Neuronal stem cell (in vitro differentiated cells): ENCODE measurements at regions not wholly inside any gene's neighbourhood (a gene's known extent, or its start where the extent isn't known, plus 50 kb on each side); places are given as distances from the start of the nearest gene placed in this dataset.

Experiments
- DNase-seq: peaks from one replicate; pipeline ENCODE4 v3.0.0-alpha.2; 2013; ENCODE audit warnings: low spot score
- H2AFZ ChIP-seq: one replicate; pipeline ENCODE4 v1.6.1; 2013; ENCODE audit warnings: mild to moderate bottlenecking, low read length, inconsistent platforms
- H2AK5ac ChIP-seq: 2 replicates; pipeline ENCODE4 v1.6.1; 2013; ENCODE audit warnings: low read depth, mild to moderate bottlenecking, inconsistent platforms, low read length, moderate library complexity, mixed read lengths
- H2BK120ac ChIP-seq: 2 replicates; pipeline ENCODE4 v1.6.1; 2013; ENCODE audit warnings: low read depth, mild to moderate bottlenecking, inconsistent platforms, low read length, moderate library complexity, mixed read lengths
- H2BK12ac ChIP-seq: one replicate; pipeline ENCODE4 v1.6.1; 2013; ENCODE audit warnings: low read length, inconsistent platforms
- H2BK15ac ChIP-seq: 2 replicates; pipeline ENCODE4 v1.6.1; 2013; ENCODE audit warnings: mild to moderate bottlenecking, low read length, inconsistent platforms, mixed read lengths
- H2BK5ac ChIP-seq: one replicate; pipeline ENCODE4 v1.6.1; 2013; ENCODE audit warnings: inconsistent platforms, mild to moderate bottlenecking, low read length, moderate library complexity
- H3K14ac ChIP-seq: one replicate; pipeline ENCODE4 v1.6.1; 2013; ENCODE audit warnings: low read length, inconsistent platforms
- H3K18ac ChIP-seq: 2 replicates; pipeline ENCODE4 v1.6.1; 2013; ENCODE audit warnings: low read length, inconsistent platforms
- H3K23ac ChIP-seq: 2 replicates; pipeline ENCODE4 v1.6.1; 2013; ENCODE audit warnings: low read depth, mild to moderate bottlenecking, mixed read lengths, low read length, inconsistent platforms; ENCODE audit not compliant: poor library complexity
- H3K27ac ChIP-seq: replicated peaks from 3 replicates; pipeline ENCODE4 v1.5.1; 2013; ENCODE audit warnings: low read length, inconsistent platforms
- H3K27me3 ChIP-seq, 3 experiments: 2 replicates each; pipeline ENCODE4 v1.6.1; 2013; ENCODE audit warnings: low read length in 3 of 3, mild to moderate bottlenecking in 2 of 3, inconsistent platforms in 1 of 3, low read depth in 1 of 3, mixed read lengths in 1 of 3, moderate library complexity in 1 of 3; ENCODE audit not compliant: control insufficient read depth in 3 of 3, insufficient read depth in 3 of 3
- H3K36me3 ChIP-seq, 2 donors: replicated peaks in 1 of 2; 2 replicates each; pipeline ENCODE4 v1.6.1; 2013; ENCODE audit warnings: low read length in 2 of 2; ENCODE audit not compliant: control insufficient read depth in 2 of 2, insufficient read depth in 2 of 2
- H3K4ac ChIP-seq: 2 replicates; pipeline ENCODE4 v1.6.1; 2013; ENCODE audit warnings: inconsistent platforms, mild to moderate bottlenecking, low read length, moderate library complexity
- H3K4me1 ChIP-seq, 2 donors: 1 replicate in 1 of 2; 2 replicates in 1 of 2; pipeline ENCODE4 v1.6.1; 2013; ENCODE audit warnings: low read length in 2 of 2, low read depth in 1 of 2; ENCODE audit not compliant: control insufficient read depth in 2 of 2, insufficient read depth in 1 of 2
- H3K4me2 ChIP-seq: one replicate; pipeline ENCODE4 v1.6.1; 2013; ENCODE audit warnings: mild to moderate bottlenecking, low read length, inconsistent platforms; ENCODE audit not compliant: insufficient read depth, poor library complexity, severe bottlenecking
- H3K4me3 ChIP-seq, 2 donors: 2 replicates each; pipeline ENCODE4 v1.5.1; 2013; ENCODE audit warnings: low read length in 2 of 2, mild to moderate bottlenecking in 2 of 2, inconsistent platforms in 1 of 2, moderate library complexity in 1 of 2
- H3K79me1 ChIP-seq: one replicate; pipeline ENCODE4 v1.6.1; 2013; ENCODE audit warnings: low read depth, mild to moderate bottlenecking, inconsistent platforms, low read length, moderate library complexity
- H3K9ac ChIP-seq: one replicate; pipeline ENCODE4 v1.6.1; 2013; ENCODE audit warnings: mild to moderate bottlenecking, low read depth, low read length, inconsistent platforms; ENCODE audit not compliant: poor library complexity
- H3K9me3 ChIP-seq, 2 donors: replicated peaks in 1 of 2; 2 replicates each; pipeline versions ENCODE3 to v1.6.1; 2013; ENCODE audit warnings: low read length in 2 of 2, mild to moderate bottlenecking in 2 of 2, inconsistent platforms in 1 of 2, low read depth in 1 of 2, mixed read lengths in 1 of 2, moderate library complexity in 1 of 2; ENCODE audit not compliant: control insufficient read depth in 2 of 2, insufficient read depth in 1 of 2
- H4K8ac ChIP-seq: one replicate; pipeline ENCODE4 v1.6.1; 2013; ENCODE audit warnings: low read depth, mild to moderate bottlenecking, inconsistent platforms, low read length, moderate library complexity
- H4K91ac ChIP-seq: one replicate; pipeline ENCODE4 v1.6.1; 2013; ENCODE audit warnings: low read length, low read depth, mild to moderate bottlenecking, inconsistent platforms; ENCODE audit not compliant: poor library complexity
- WGBS, 2 donors: extraction: QIAGEN DNeasy Blood & Tissue Kit; methylation state at CpG; one replicate each; pipeline ENCODE4 v1.1.7; 2013; ENCODE audit warnings: missing lambda C conversion rate in 2 of 2, mixed read lengths in 1 of 2; ENCODE audit not compliant: insufficient read length in 2 of 2, insufficient replicate concordance in 1 of 2; ENCODE audit errors: extremely low coverage in 2 of 2; 5-methylcytosine and 5-hydroxymethylcytosine counted together

GRCh38 chr2:59856391-59856790 lies 697.1 kb downstream of the BCL11A start:
- Histone ChIP-seq H2BK5ac (no peak overlapping the region), H4K91ac (no peak overlapping the region), H3K4ac (no peak overlapping the region), H3K23ac (no peak overlapping the region), H3K4me2 (no peak overlapping the region), H3K27me3 (no peaks in the 10 kb centered on the region), H3K36me3 (no peaks in the 10 kb centered on the region), H2BK12ac (no peak overlapping the region), H2BK120ac (no peak overlapping the region), H3K9ac (no peak overlapping the region), H4K8ac (no peak overlapping the region), H3K27ac (no peak overlapping the region), H3K4me3 (no peak overlapping the region), H3K4me1 (no peaks in the 10 kb centered on the region), H3K79me1 (no peaks in the 10 kb centered on the region), H3K18ac (no peak overlapping the region), H2BK15ac (no peak overlapping the region), H2AFZ (no peak overlapping the region), H3K9me3 (no peaks in the 10 kb centered on the region), H3K14ac (no peak overlapping the region), H2AK5ac (no peak overlapping the region)
- WGBS, 2 donors: no CpG with 5 or more reads among the region's 3 CpGs
- no peak for DNase-seq

GRCh38 chr2:59853032-59853431 lies 700.4 kb downstream of the BCL11A start:
- Histone ChIP-seq H3K36me3 (no peaks in the 10 kb centered on the region), H2AK5ac (no peak overlapping the region), H3K4me2 (no peak overlapping the region), H3K23ac (no peak overlapping the region), H2BK12ac (no peak overlapping the region), H3K27me3 (no peaks in the 10 kb centered on the region), H3K9me3 (no peaks in the 10 kb centered on the region), H3K79me1 (no peaks in the 10 kb centered on the region), H2BK5ac (no peak overlapping the region), H3K18ac (no peak overlapping the region), H2BK120ac (no peak overlapping the region), H3K27ac (no peak overlapping the region), H3K4ac (no peak overlapping the region), H2BK15ac (no peak overlapping the region), H4K8ac (no peak overlapping the region), H2AFZ (no peak overlapping the region), H3K4me1 (peaks cover 0 to 4% of the 10 kb centered on the region in 2 donors), H3K9ac (no peak overlapping the region), H3K14ac (no peak overlapping the region), H3K4me3 (no peak overlapping the region), H4K91ac (no peak overlapping the region)
- DNase-seq: no peak
- no CpG with 5 or more reads among the region's 4 CpGs for WGBS, 2 donors

GRCh38 chr2:59851836-59852475 lies 701.5 kb downstream of the BCL11A start:
- Histone ChIP-seq H3K79me1 (no peaks in the 10 kb centered on the region), H4K91ac (no peak overlapping the region), H3K18ac (no peak overlapping the region), H2AK5ac (no peak overlapping the region), H3K4ac (no peak overlapping the region), H3K27ac (no peak overlapping the region), H3K23ac (no peak overlapping the region), H4K8ac (no peak overlapping the region), H2BK15ac (no peak overlapping the region), H3K36me3 (no peaks in the 10 kb centered on the region), H3K4me1 (peaks cover 0 to 4% of the 10 kb centered on the region in 2 donors), H3K9ac (no peak overlapping the region), H3K14ac (no peak overlapping the region), H2BK5ac (no peak overlapping the region), H3K27me3 (no peaks in the 10 kb centered on the region), H2AFZ (no peak overlapping the region), H2BK12ac (no peak overlapping the region), H3K9me3 (no peaks in the 10 kb centered on the region), H3K4me3 (no peak overlapping the region), H3K4me2 (no peak overlapping the region), H2BK120ac (no peak overlapping the region)
- DNase-seq: no peak

GRCh38 chr2:59850554-59850953 lies 702.9 kb downstream of the BCL11A start:
- H4K8ac ChIP-seq: no peak overlapping the region
- no peaks in the 10 kb centered on the region for H3K79me1 ChIP-seq
- H3K9me3 ChIP-seq: no peaks in the 10 kb centered on the region
- H3K18ac ChIP-seq: no peak overlapping the region
- no peaks in the 10 kb centered on the region for H3K27me3 ChIP-seq
- H3K4me3 ChIP-seq: no peak overlapping the region
- no peak overlapping the region for H2BK15ac ChIP-seq
- H3K23ac ChIP-seq: no peak overlapping the region
- no peak overlapping the region for H3K4me2 ChIP-seq
- H3K4ac ChIP-seq: no peak overlapping the region
- H2AK5ac ChIP-seq: no peak overlapping the region
- no peak overlapping the region for H2BK120ac ChIP-seq
- no peaks in the 10 kb centered on the region for H3K36me3 ChIP-seq
- no peak overlapping the region for H2BK12ac ChIP-seq
- no peak overlapping the region for H2BK5ac ChIP-seq
- no peak overlapping the region for H2AFZ ChIP-seq
- H3K14ac ChIP-seq: no peak overlapping the region
- H3K4me1 ChIP-seq: peaks cover 0 to 4% of the 10 kb centered on the region in 2 donors
- no CpG with 5 or more reads among the region's 6 CpGs for WGBS, 2 donors
- no peak overlapping the region for H4K91ac ChIP-seq
- H3K9ac ChIP-seq: no peak overlapping the region
- H3K27ac ChIP-seq: no peak overlapping the region
- DNase-seq: no peak
